AG09319 (cell line): ENCODE measurements at regions not wholly inside any gene's neighbourhood (a gene's known extent, or its start where the extent isn't known, plus 50 kb on each side); places are given as distances from the start of the nearest gene placed in this dataset.
A peak's percentile ranks its signal among the peaks of the same experiment; 100 is the strongest.

ENCODE experiments used
- DNase-seq: peaks from one replicate; pipeline ENCODE4 v3.0.0-alpha.2; 2010; ENCODE audit warnings: low read depth; ENCODE audit errors: extremely low read depth
- CTCF ChIP-seq: IDR thresholded peaks from 2 replicates; pipeline ENCODE4 v1.5.1; 2011; ENCODE audit warnings: low read depth, mild to moderate bottlenecking, inconsistent platforms, low read length, moderate library complexity

GRCh38 chr5:33336891-33337636 lies 103.7 kb upstream of the TARS1 start:
- no peak for DNase-seq
- no peak for TF ChIP-seq CTCF

GRCh38 chr5:33337637-33337992 lies 103.2 kb upstream of the TARS1 start:
- no peak for DNase-seq
- TF ChIP-seq CTCF, result no peak

- no peak for DNase-seq
Measured at GRCh38 chr5:33338336-33339110, 102.2 kb upstream of the TARS1 start.

GRCh38 chr5:33339413-33339812 lies 101.4 kb upstream of the TARS1 start:
- TF ChIP-seq CTCF, result no peak
- no peak for DNase-seq

More at GRCh38 chr5:33338336-33339110, 102.2 kb upstream of the TARS1 start:
- no peak for TF ChIP-seq CTCF

- DNase-seq, result no peak
- TF ChIP-seq CTCF, result no peak
Measured at GRCh38 chr5:33340195-33340594, 100.6 kb upstream of the TARS1 start.

GRCh38 chr5:33341351-33341750 lies 99.4 kb upstream of the TARS1 start:
- TF ChIP-seq CTCF, result no peak
- no peak for DNase-seq

- peak; percentile 63 for DNase-seq
- TF ChIP-seq CTCF, result no peak
Measured at GRCh38 chr5:33343676-33344327, 97.0 kb upstream of the TARS1 start.
